ENCODE measurements at regions not wholly inside any gene's neighbourhood (a gene's known extent, or its start where the extent isn't known, plus 50 kb on each side); places are given as distances from the start of the nearest gene placed in this dataset.

- TF ChIP-seq CTCF (IDR thresholded peaks at IDR 0.05) (no peak), POLR2A (IDR thresholded peaks at IDR 0.05) (no peak), EP300 (IDR thresholded peaks at IDR 0.05) (no peak)
These were observed 116.6 kb upstream of the PRR20G start for GRCh38 chr3:127404221-127405009.
